Right ventricle myocardium superior (tissue), 1 donor: ENCODE measurements at regions not wholly inside any gene's neighbourhood (a gene's known extent, or its start where the extent isn't known, plus 50 kb on each side); places are given as distances from the start of the nearest gene placed in this dataset.
A peak's percentile ranks its signal among the peaks of the same experiment; 100 is the strongest.
"Not testable (repeated sequence)": the region's sequence is repeated elsewhere in the genome, so short reads cannot be mapped to it uniquely, and the experiment has no call there.

Source experiments
- ATAC-seq: fragments of 200-7000 bp; cut with Tn5 transposase; one replicate; pipeline ENCODE4 v1.9.1; 2020; ENCODE audit warnings: mild to moderate bottlenecking; ENCODE audit not compliant: poor library complexity
- DNase-seq: peaks from one replicate; pipeline ENCODE4 v3.0.0-alpha.2; 2020
- intact Hi-C: fragments of 100-400 bp; cut with DNase I; formaldehyde crosslinking; loops from one replicate; pipeline ENCODE4 v1.11.2; 2022
- donor health status: DM: no; HTN: yes; CAD: no; lungs with severe emphysema.

- intact Hi-C loops = no loop called here
- no peak for ATAC-seq
- no peak for DNase-seq
Observed at GRCh38 chr6:94588301-94588700, 989.0 kb upstream of the MANEA start.

DNA sequence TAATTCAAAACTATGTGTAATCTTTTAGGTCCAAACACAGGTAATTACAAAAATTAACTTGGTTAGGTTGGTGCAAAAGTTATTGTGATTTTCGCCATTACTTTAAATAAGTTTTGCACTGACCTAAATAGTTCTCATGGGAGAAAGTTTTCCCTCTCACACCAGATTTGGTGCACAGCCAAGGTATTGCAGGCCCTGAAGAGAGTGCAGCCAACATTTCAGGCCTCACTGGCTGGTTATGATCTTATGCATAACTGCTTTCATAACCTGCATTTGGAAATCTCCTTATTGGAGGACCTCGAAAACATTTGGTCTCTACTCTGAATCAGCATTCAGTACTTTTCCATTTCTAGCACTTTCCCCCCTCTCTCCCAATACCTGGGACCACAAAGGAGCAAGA, 993.1 kb upstream of the MANEA start:
- DNase-seq = no peak
- ATAC-seq = peak; percentile 59
- intact Hi-C loops = no loop called here

DNA sequence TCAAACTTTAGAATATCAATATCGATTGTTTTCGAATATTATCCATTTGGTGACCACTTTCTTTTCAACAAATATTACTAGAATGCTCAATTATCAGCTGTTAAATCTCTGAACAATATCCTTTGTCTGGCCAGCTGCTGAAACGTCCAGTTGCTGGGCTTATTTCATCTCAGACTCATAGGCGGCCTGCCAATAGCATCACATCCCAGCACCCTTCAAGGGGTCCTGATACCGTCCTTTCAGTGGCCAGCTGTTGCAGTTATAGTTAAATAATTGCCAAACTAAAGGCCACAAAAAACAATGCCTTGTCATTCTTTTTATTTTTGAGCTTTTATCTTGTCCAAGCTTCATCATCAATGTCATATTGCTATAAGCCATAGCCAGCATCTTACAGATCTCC, 1006.8 kb upstream of the MANEA start:
- intact Hi-C loops = no loop called here
- DNase-seq (no peak), ATAC-seq (no peak)

DNA sequence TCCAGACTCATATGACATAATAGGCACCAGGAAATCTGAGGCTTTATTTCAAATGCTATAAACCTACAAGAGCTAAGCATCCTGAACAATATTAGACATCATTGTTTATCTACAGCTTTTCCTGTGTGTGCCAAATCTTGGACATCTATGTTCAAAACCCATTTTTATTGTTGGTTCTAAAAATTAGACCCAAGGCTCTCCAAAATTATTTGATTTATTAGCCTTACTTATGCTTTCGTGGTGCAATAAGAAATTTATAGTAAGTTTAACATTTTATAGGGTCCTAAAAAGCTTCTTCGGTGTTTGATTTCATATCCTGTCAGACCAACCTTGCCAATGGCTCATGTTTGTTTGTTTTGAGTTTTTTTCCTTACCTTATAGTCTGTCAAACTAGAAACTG, 1014.5 kb upstream of the MANEA start:
- intact Hi-C loops = no loop called here
- ATAC-seq (no peak), DNase-seq (no peak)

GRCh38 chr6:94559829-94560537, 1017.4 kb upstream of the MANEA start:
- intact Hi-C loops = no loop called here
- DNase-seq (no peak), ATAC-seq (no peak)

- intact Hi-C loops, ATAC-seq: not testable (repeated sequence)
- DNase-seq = peak; percentile 38
Observed at GRCh38 chr6:94557207-94557606, 1020.1 kb upstream of the MANEA start.

GRCh38 chr6:94548201-94548600, 1029.1 kb upstream of the MANEA start:
- ATAC-seq (no peak), DNase-seq (no peak)
- intact Hi-C loops = no loop called here

- ATAC-seq (no peak), DNase-seq (no peak)
- intact Hi-C loops = no loop called here
Observed at GRCh38 chr6:94535798-94536197, 1041.5 kb upstream of the MANEA start.

DNA sequence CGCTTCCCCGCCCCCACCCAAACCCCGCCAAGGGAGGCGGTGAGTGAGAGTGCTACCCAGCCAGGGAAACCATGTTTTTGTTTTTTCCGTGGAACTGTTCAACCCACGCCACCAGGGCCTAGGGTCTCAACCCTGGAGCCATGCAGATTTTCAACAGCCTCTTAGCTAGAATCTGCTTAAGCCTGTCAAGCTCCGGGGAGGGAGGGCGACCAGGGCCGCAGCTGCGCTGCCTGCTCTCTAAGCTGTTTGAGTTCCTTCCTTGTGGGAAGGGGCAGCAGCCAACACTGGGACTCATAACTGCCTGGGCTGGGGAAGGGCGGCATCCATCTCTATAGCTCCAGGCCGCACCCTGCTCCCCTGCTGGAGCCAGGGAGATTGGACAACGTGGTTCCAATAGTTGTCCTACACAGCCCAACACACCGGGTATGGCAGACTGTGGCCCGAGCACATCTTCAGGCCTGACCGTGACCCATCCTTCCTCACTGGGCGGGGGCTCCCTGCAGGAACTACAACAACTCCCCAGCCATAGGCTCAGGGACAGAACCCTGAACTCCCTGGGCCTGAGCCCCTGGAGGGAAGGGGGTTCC, 1065.7 kb upstream of the MANEA start:
- ATAC-seq (no peak), DNase-seq (no peak)
- intact Hi-C loops = no loop called here

DNA sequence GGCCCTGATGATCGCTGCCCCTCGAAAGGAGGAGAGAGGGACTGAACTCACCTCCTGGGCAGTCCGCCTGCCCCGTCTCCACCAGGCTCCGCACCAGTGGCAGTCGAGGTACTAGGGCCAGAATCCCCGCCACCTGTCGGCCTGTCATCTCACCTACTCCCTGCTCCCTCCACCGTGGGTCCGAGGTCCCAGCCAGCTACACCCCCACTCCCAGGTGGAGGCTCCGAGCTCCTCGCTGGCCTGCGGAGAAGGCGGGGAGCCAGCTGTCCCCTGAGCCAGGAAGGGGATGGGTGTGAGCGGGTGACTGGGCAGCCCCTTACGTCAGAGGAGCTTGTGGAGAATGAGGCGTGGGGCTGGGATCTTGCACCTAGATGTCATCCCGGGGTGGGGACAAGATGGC, 1066.5 kb upstream of the MANEA start:
- ATAC-seq (no peak), DNase-seq (peak; percentile 34)
- intact Hi-C loops = no loop called here

DNA sequence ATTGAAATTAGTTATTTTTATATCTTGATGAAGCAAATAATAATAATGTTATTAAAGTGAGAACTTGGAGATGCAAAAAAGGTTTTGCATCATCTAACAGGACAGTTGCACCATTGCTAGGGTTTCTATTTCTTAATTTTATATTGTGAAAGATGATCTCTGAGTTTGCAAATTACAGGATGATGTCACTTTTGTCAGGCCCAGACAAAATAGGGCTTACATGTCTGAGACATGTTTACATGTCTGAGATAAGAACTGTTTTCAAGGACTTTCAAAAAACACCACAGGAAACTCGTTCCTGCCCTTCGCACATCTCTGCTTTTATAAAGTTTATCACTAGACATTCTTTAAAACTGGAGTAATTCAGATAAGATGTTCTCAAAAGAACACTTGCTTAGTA, 1075.8 kb upstream of the MANEA start:
- intact Hi-C loops = no loop called here
- DNase-seq (no peak), ATAC-seq (no peak)

GRCh38 chr6:94498099-94498498, 1078.7 kb upstream of the EPHA7 start:
- ATAC-seq = no peak
- DNase-seq = no peak
- intact Hi-C loops = no loop called here

GRCh38 chr6:94494500-94494899, 1075.1 kb upstream of the EPHA7 start:
- no peak for ATAC-seq

GRCh38 chr6:94487371-94487770, 1068.0 kb upstream of the EPHA7 start:
- ATAC-seq (no peak), DNase-seq (no peak)
- intact Hi-C loops = no loop called here

More at GRCh38 chr6:94494500-94494899, 1075.1 kb upstream of the EPHA7 start:
- DNase-seq = no peak
- intact Hi-C loops = no loop called here

- DNase-seq = no peak
- no peak for ATAC-seq
- intact Hi-C loops = no loop called here
Observed at GRCh38 chr6:94478133-94479005, 1059.0 kb upstream of the EPHA7 start.

GRCh38 chr6:94468830-94469229, 1049.5 kb upstream of the EPHA7 start:
- ATAC-seq = no peak
- DNase-seq = no peak
- intact Hi-C loops = no loop called here

GRCh38 chr6:94464018-94464510, 1044.7 kb upstream of the EPHA7 start:
- ATAC-seq (no peak), DNase-seq (no peak)
- intact Hi-C loops = no loop called here

GRCh38 chr6:94463306-94463705, 1043.9 kb upstream of the EPHA7 start:
- intact Hi-C loops = no loop called here
- ATAC-seq (no peak), DNase-seq (no peak)

DNA sequence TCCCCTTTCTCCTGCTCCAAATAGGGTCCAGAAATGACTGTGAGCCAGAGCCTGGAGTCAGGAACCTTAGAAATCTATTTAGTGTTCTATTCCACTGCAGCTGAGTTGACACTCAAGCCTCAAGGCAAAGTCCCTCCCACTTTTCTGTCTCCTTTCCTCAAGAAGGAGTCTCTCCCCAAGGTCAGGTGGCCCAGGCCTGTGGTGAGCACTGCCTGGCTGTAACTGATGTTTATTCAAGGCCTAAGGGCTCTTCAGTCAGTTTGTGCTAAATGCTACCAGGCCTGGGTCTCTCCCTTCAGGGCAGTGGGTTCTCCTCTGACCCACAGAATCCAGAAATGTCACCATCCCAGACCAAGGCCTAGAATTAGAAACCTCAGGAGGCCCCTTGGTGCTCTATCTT, 1042.9 kb upstream of the EPHA7 start:
- DNase-seq (no peak), ATAC-seq (no peak)
- intact Hi-C loops = no loop called here

DNA sequence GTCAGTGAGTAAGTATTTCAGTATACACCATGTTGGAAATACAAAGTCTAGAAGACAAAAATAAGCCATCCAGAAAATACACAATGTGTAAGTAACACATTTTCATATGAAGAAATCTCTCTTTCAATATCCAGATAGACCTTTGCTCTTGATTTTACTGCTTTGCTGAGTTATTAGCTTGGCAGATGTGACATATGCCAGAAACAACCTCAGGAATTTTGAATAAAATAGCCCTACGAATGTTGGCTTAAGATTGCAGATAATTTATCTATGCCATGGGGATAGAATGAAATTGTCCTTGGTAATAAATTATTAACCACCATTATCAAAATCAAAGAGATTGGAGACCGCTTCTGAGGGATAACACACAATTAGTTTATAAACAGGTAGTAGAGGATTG, 1036.9 kb upstream of the EPHA7 start:
- ATAC-seq (no peak), DNase-seq (no peak)
- intact Hi-C loops = no loop called here
